CD14-positive monocyte (primary cell): ENCODE measurements at regions not wholly inside any gene's neighbourhood (a gene's known extent, or its start where the extent isn't known, plus 50 kb on each side); places are given as distances from the start of the nearest gene placed in this dataset.

Source experiments
- DNase-seq, 3 donors: peaks; one replicate each; pipeline ENCODE4 v3.0.0-alpha.2; 2011 to 2022
- H2AFZ ChIP-seq: 2 replicates; pipeline ENCODE4 v1.6.0; 2012; ENCODE audit warnings: mild to moderate bottlenecking, low read depth, low read length, inconsistent platforms; ENCODE audit not compliant: insufficient read depth, poor library complexity, severe bottlenecking
- H3K27ac ChIP-seq, 2 donors: 1 replicate in 1 of 2; 2 replicates in 1 of 2; pipeline ENCODE4 v1.5.1; 2012 to 2013; ENCODE audit warnings: low read length in 2 of 2, control low read depth in 1 of 2, inconsistent platforms in 1 of 2, low read depth in 1 of 2, mild to moderate bottlenecking in 1 of 2
- H3K27me3 ChIP-seq, 2 donors: one replicate each; pipeline versions ENCODE4 v1.6.0 to v1.6.1; 2011 to 2013; ENCODE audit warnings: low read length in 2 of 2; ENCODE audit not compliant: control insufficient read depth in 2 of 2, insufficient read depth in 2 of 2
- H3K36me3 ChIP-seq, 2 donors: replicated peaks in 1 of 2; 1 replicate in 1 of 2; 2 replicates in 1 of 2; pipeline versions ENCODE4 v1.5.1 to v1.6.1; 2012 to 2013; ENCODE audit warnings: low read length in 2 of 2, control low read depth in 1 of 2, inconsistent platforms in 1 of 2, mild to moderate bottlenecking in 1 of 2; ENCODE audit not compliant: insufficient read depth in 2 of 2, control insufficient read depth in 1 of 2
- H3K4me1 ChIP-seq, 2 donors: 1 replicate in 1 of 2; 2 replicates in 1 of 2; pipeline versions ENCODE4 v1.5.1 to v1.6.1; 2012 to 2013; ENCODE audit warnings: low read length in 2 of 2, control low read depth in 1 of 2, inconsistent platforms in 1 of 2, mild to moderate bottlenecking in 1 of 2, moderate library complexity in 1 of 2; ENCODE audit not compliant: insufficient read depth in 2 of 2, control insufficient read depth in 1 of 2
- H3K4me2 ChIP-seq: replicated peaks from 2 replicates; pipeline ENCODE3; 2012; ENCODE audit warnings: low read length, moderate library complexity, mild to moderate bottlenecking; ENCODE audit not compliant: poor library complexity, severe bottlenecking; ENCODE audit errors: extremely low read depth
- H3K4me3 ChIP-seq, 3 experiments: fragments of 200-600 bp in 1 of 3; sonication (generic) in 1 of 3; replicated peaks in 1 of 3; 1 replicate in 2 of 3; 2 replicates in 1 of 3; pipeline ENCODE4 v1.5.1; 2011 to 2013; ENCODE audit warnings: low read length in 3 of 3, mild to moderate bottlenecking in 3 of 3, control low read depth in 2 of 3, low read depth in 2 of 3, inconsistent platforms in 1 of 3, moderate library complexity in 1 of 3
- H3K79me2 ChIP-seq: 2 replicates; pipeline ENCODE4 v1.6.0; 2012; ENCODE audit warnings: mild to moderate bottlenecking, control low read depth, inconsistent platforms, low read length, moderate library complexity; ENCODE audit not compliant: insufficient read depth
- H3K9ac ChIP-seq: 2 replicates; pipeline ENCODE4 v1.6.0; 2017; ENCODE audit warnings: low read length, mild to moderate bottlenecking; ENCODE audit not compliant: insufficient read depth, poor library complexity, severe bottlenecking
- H3K9me3 ChIP-seq, 2 donors: replicated peaks in 1 of 2; 1 replicate in 1 of 2; 2 replicates in 1 of 2; pipeline versions ENCODE4 v1.5.1 to v1.6.1; 2012 to 2013; ENCODE audit warnings: low read length in 2 of 2, control low read depth in 1 of 2; ENCODE audit not compliant: control insufficient read depth in 1 of 2, insufficient read depth in 1 of 2
- H4K20me1 ChIP-seq: 2 replicates; pipeline ENCODE4 v1.6.0; 2012; ENCODE audit warnings: mild to moderate bottlenecking, low read length, control low read depth, moderate library complexity; ENCODE audit not compliant: insufficient read depth
- H3K27ac Mint-ChIP-seq, 7 donors: one replicate each; pipeline ENCODE4 v1.8.0; 2020; ENCODE audit warnings: mild to moderate bottlenecking in 7 of 7, mixed read lengths in 7 of 7, moderate library complexity in 6 of 7, inconsistent platforms in 2 of 7
- H3K27me3 Mint-ChIP-seq, 3 donors: one replicate each; pipeline ENCODE4 v1.8.0; 2021 to 2022; ENCODE audit warnings: low read depth in 3 of 3, mild to moderate bottlenecking in 3 of 3, mixed read lengths in 3 of 3, moderate library complexity in 3 of 3, inconsistent platforms in 1 of 3
- H3K36me3 Mint-ChIP-seq, 2 donors: one replicate each; pipeline ENCODE4 v1.8.0; 2020; ENCODE audit warnings: mixed read lengths in 2 of 2, inconsistent platforms in 1 of 2, mild to moderate bottlenecking in 1 of 2
- H3K4me1 Mint-ChIP-seq: one replicate; pipeline ENCODE4 v1.8.0; 2020; ENCODE audit warnings: mild to moderate bottlenecking, mixed read lengths
- H3K4me3 Mint-ChIP-seq, 2 donors: one replicate each; pipeline ENCODE4 v1.8.0; 2020; ENCODE audit warnings: mild to moderate bottlenecking in 2 of 2, mixed read lengths in 2 of 2, moderate library complexity in 1 of 2
- H3K9me3 Mint-ChIP-seq, 7 donors: one replicate each; pipeline ENCODE4 v1.8.0; 2020 to 2022; ENCODE audit warnings: mixed read lengths in 7 of 7, mild to moderate bottlenecking in 6 of 7, moderate library complexity in 6 of 7, inconsistent platforms in 2 of 7
- CTCF ChIP-seq: fragments of 200-600 bp; IDR thresholded peaks from one replicate; pipeline ENCODE4 v1.8.0; 2022; ENCODE audit warnings: antibody characterized with exemption, mild to moderate bottlenecking
- WGBS: methylation state at CpG from one replicate; pipeline ENCODE4 v1.1.5; 2013; ENCODE audit warnings: missing lambda C conversion rate; ENCODE audit not compliant: insufficient coverage; 5-methylcytosine and 5-hydroxymethylcytosine counted together
- intact Hi-C, 2 donors: fragments of 100-400 bp; cut with micrococcal nuclease; formaldehyde crosslinking; loops; one replicate each; pipeline versions ENCODE4 v1.15.0 to v1.15.1; 2023

DNA sequence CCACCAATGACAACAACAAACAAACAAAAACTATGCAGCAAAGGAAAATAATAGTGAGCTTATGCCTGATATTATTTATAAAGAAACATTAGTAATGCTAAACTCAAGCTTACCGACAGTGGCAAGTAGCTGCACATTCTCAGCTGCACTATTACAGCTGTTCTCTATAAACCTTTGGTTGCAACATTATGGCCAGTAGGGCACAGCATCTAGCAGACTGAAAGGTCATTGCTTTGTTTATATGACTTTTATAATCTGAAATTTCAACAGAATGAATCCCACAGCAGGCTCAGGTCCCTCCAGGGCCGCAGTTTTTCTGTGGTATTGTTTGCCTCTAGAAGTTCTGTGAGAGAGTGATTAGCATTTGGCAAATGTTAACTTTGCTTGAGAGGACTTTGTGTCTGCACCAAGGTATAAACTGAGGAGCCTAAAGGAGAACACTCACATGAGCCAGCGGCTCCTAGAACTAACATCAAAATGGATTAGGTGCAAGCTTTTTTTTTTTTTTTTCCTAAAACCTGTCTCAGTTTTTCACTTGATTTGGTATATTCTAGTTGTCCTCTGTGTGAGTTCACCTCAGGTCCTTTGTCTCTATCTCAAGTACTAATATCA is 58.3 kb downstream of the IZUMO3 start:
- H3K4me3 ChIP-seq: no peak overlapping the region
- no peaks in the 10 kb centered on the region for H3K4me1 ChIP-seq
- no peaks in the 10 kb centered on the region for H4K20me1 ChIP-seq
- Mint-ChIP-seq H3K9me3 (peaks cover 0 to 3% (median 0%) of the 10 kb centered on the region in 7 donors), H3K27ac (no peak overlapping the region), H3K27me3 (no peaks in the 10 kb centered on the region), H3K4me1 (no peaks in the 10 kb centered on the region), H3K36me3 (no peaks in the 10 kb centered on the region), H3K4me3 (no peak overlapping the region)
- no peak overlapping the region for H3K9ac ChIP-seq
- TF ChIP-seq CTCF: no peak
- intact Hi-C loops: no loop called here
- H2AFZ ChIP-seq: no peak overlapping the region
- WGBS: no CpG with 5 or more reads among the region's 3 CpGs
- no peaks in the 10 kb centered on the region for H3K36me3 ChIP-seq
- no peak for DNase-seq
- H3K9me3 ChIP-seq: peaks cover 0 to 4% of the 10 kb centered on the region in 2 donors
- H3K27me3 ChIP-seq: no peaks in the 10 kb centered on the region
- no peak overlapping the region for H3K4me2 ChIP-seq
- H3K27ac ChIP-seq: no peak overlapping the region
- no peaks in the 10 kb centered on the region for H3K79me2 ChIP-seq

DNA sequence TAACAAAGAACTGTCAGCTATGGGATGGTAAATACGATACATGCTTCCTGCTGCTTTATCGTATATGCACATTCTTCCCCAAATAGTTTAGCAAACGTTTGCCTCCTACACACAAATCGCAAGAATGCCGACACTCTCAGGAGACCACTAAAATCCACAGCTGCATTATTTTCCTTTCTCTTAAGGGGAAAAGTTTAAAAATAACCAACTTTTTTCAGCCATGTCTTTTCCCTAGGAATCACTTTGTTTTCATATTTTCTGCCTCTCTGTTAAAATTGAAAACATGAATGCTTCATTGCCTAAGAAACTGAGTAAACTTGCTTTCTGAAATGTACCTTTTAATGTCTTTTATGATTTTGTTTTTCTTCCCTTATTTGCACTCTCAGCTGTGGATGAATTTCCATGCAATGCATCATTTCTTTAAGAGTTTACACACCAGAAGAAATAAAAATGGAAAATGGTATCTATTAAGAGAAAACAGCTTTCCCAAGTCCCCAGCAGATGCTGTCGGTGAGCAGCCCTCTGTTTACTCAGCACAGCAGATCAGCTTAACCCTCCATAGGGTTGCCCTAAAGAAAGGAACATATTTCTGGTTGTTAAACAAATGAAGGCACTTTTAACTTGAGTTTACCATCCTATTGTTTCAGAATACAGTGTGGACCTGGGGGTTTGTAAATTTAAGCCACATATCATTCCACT is 66.2 kb downstream of the IZUMO3 start:
- Histone ChIP-seq H3K9me3 (peaks cover 0 to 3% of the 10 kb centered on the region in 2 donors), H3K4me2 (no peak overlapping the region), H2AFZ (no peak overlapping the region), H3K9ac (no peak overlapping the region), H3K4me1 (no peaks in the 10 kb centered on the region), H3K79me2 (no peaks in the 10 kb centered on the region), H3K4me3 (no peak overlapping the region), H4K20me1 (no peaks in the 10 kb centered on the region), H3K27ac (no peak overlapping the region), H3K27me3 (no peaks in the 10 kb centered on the region), H3K36me3 (no peaks in the 10 kb centered on the region)
- H3K9me3 Mint-ChIP-seq: peaks cover 0 to 4% (median 0%) of the 10 kb centered on the region in 7 donors
- H3K27ac Mint-ChIP-seq: no peak overlapping the region
- H3K4me1 Mint-ChIP-seq: no peaks in the 10 kb centered on the region
- no peak for DNase-seq
- no peak for TF ChIP-seq CTCF
- no CpG with 5 or more reads among the region's 6 CpGs for WGBS
- H3K27me3 Mint-ChIP-seq: no peaks in the 10 kb centered on the region
- no peaks in the 10 kb centered on the region for H3K36me3 Mint-ChIP-seq
- intact Hi-C loops: loop anchor here in 1 of 2 donors (10.0 kb wide), 1 partner anchor 45 kb away; no protein-coding TSS in a partner anchor
- H3K4me3 Mint-ChIP-seq: no peak overlapping the region
